ENCODE measurements at regions not wholly inside any gene's neighbourhood (a gene's known extent, or its start where the extent isn't known, plus 50 kb on each side); places are given as distances from the start of the nearest gene placed in this dataset.

DNA sequence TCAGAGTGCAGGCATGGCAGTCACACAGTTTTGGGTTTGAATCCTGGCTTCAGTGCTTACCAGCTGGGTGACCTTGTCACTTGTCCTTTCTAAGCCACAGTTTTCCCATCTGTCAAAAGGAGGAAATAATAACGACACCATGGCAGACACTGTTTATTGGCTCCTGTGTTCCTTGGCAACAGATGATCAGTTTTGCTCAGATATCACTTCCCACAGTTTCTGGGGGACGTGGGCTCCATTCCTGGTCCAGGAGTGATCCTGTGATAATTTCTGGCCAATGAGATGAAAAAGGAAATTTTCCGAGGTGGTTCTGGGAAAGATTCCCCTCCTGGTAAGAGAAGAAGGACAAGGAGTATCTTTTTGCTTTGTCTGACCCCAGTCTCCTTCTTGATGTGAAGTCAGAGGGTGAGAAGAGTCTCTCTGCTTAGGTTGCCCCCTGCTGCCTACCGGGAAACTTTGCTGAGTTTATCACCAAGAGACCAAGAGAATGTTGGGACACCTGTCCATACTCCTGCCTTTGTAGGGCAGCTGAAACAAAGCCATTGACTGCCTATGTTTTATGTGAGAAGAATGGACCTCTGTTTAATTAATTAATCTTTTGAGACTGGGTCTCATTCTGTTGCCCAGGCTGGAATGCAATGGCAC lies 178.9 kb upstream of the NRXN3 start:
- Histone ChIP-seq H3K9ac (ENCODE audit: low read length) (no peak overlapping the region), H3F3A (ENCODE audit: insufficient read depth) (no peaks in the 10 kb centered on the region), H3K4me3 (ENCODE audit: insufficient read depth, low read length, poor library complexity, severe bottlenecking) (no peak overlapping the region), H3K36me3 (ENCODE audit: low read length) (no peaks in the 10 kb centered on the region), H3K79me2 (ENCODE audit: insufficient read depth, low read length) (no peaks in the 10 kb centered on the region), H3K9me2 (replicated peaks; ENCODE audit: insufficient read depth, low read length) (no peaks in the 10 kb centered on the region), H3K27me3 (ENCODE audit: low read length) (no peaks in the 10 kb centered on the region), H4K20me1 (ENCODE audit: low read depth, low read length) (no peaks in the 10 kb centered on the region), H2AFZ (ENCODE audit: low read depth, low read length, severe bottlenecking) (no peak overlapping the region), H3K9me3 (ENCODE audit: insufficient read depth, low read length) (no peaks in the 10 kb centered on the region), H3K27ac (ENCODE audit: low read depth, low read length) (no peak overlapping the region), H3K4me2 (ENCODE audit: low read depth, low read length, poor library complexity, severe bottlenecking) (no peak overlapping the region)
- TF ChIP-seq EZH2phosphoT487 (conservative IDR thresholded peaks at IDR 0.05; ENCODE audit: low read length): no peak
- TF ChIP-seq, protein P1, sequence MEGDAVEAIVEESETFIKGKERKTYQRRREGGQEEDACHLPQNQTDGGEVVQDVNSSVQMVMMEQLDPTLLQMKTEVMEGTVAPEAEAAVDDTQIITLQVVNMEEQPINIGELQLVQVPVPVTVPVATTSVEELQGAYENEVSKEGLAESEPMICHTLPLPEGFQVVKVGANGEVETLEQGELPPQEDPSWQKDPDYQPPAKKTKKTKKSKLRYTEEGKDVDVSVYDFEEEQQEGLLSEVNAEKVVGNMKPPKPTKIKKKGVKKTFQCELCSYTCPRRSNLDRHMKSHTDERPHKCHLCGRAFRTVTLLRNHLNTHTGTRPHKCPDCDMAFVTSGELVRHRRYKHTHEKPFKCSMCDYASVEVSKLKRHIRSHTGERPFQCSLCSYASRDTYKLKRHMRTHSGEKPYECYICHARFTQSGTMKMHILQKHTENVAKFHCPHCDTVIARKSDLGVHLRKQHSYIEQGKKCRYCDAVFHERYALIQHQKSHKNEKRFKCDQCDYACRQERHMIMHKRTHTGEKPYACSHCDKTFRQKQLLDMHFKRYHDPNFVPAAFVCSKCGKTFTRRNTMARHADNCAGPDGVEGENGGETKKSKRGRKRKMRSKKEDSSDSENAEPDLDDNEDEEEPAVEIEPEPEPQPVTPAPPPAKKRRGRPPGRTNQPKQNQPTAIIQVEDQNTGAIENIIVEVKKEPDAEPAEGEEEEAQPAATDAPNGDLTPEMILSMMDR (IDR thresholded peaks at IDR 0.05; ENCODE audit: insufficient read depth, low read length, poor library complexity, severe bottlenecking): no peak

DNA sequence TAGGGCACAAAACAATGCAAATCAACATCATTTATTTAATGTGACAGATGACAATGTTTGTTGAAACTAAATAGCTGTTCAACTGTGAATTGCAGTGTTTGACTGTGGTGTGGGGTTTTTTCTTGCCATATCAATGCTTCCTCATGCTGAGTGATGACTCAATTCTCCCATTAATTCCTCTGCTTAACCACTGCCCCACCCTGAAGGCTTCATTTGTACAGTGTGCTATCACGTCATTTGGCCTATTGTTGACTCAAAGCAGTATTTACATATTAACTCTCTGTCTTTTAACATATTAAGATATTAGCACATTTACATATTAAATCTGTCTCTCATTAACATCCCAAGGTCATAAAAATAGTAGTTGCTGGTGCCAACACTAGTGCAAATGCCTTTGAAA lies 164.8 kb upstream of the NRXN3 start:
- H3K79me2 ChIP-seq (ENCODE audit: insufficient read depth, low read length): no peaks in the 10 kb centered on the region
- H3K27me3 ChIP-seq (ENCODE audit: low read length): no peaks in the 10 kb centered on the region
- no peak overlapping the region for H3K4me2 ChIP-seq (ENCODE audit: low read depth, low read length, poor library complexity, severe bottlenecking)
- H4K20me1 ChIP-seq (ENCODE audit: low read depth, low read length): no peaks in the 10 kb centered on the region
- TF ChIP-seq, protein P1 (IDR thresholded peaks at IDR 0.05; ENCODE audit: insufficient read depth, low read length, poor library complexity, severe bottlenecking): no peak
- TF ChIP-seq EZH2phosphoT487 (conservative IDR thresholded peaks at IDR 0.05; ENCODE audit: low read length): no peak
- peaks cover 4% of the 10 kb centered on the region; the same call in 1 of the 2 replicates for H3K9me3 ChIP-seq (ENCODE audit: insufficient read depth, low read length)
- H3F3A ChIP-seq (ENCODE audit: insufficient read depth): no peaks in the 10 kb centered on the region
- H2AFZ ChIP-seq (ENCODE audit: low read depth, low read length, severe bottlenecking): no peak overlapping the region
- H3K36me3 ChIP-seq (ENCODE audit: low read length): no peaks in the 10 kb centered on the region
- H3K9ac ChIP-seq (ENCODE audit: low read length): no peak overlapping the region
- no peak overlapping the region for H3K27ac ChIP-seq (ENCODE audit: low read depth, low read length)
- no peak overlapping the region for H3K4me3 ChIP-seq (ENCODE audit: insufficient read depth, low read length, poor library complexity, severe bottlenecking)
- no peaks in the 10 kb centered on the region for H3K9me2 ChIP-seq (replicated peaks; ENCODE audit: insufficient read depth, low read length)

DNA sequence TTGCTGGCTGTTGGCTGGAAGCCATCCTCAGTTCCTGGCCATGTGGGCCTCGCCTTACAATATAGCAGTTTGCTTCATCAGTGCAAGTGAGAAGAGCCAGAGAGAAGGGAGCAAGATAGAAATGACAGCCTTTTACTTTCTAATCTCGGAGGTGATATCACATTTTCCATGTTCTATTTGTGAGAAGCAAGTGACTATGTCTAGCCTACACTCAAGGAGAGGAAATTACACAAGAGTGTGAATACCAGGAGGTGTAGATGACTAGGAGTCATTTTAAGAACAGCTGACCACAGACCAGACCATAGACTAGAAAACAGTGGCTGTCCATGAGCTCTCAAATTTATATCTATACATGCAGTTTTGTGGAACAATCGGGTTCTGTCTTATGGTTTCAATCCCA lies 163.0 kb upstream of the NRXN3 start:
- no peaks in the 10 kb centered on the region for H3K36me3 ChIP-seq (ENCODE audit: low read length)
- peaks cover 4% of the 10 kb centered on the region; the same call in 1 of the 2 replicates for H3K27me3 ChIP-seq (ENCODE audit: low read length)
- H3F3A ChIP-seq (ENCODE audit: insufficient read depth): no peaks in the 10 kb centered on the region
- no peak overlapping the region for H3K4me3 ChIP-seq (ENCODE audit: insufficient read depth, low read length, poor library complexity, severe bottlenecking)
- no peaks in the 10 kb centered on the region for H3K79me2 ChIP-seq (ENCODE audit: insufficient read depth, low read length)
- H3K4me2 ChIP-seq (ENCODE audit: low read depth, low read length, poor library complexity, severe bottlenecking): no peak overlapping the region
- no peak overlapping the region for H3K27ac ChIP-seq (ENCODE audit: low read depth, low read length)
- no peak overlapping the region for H3K9ac ChIP-seq (ENCODE audit: low read length)
- TF ChIP-seq EZH2phosphoT487 (conservative IDR thresholded peaks at IDR 0.05; ENCODE audit: low read length): no peak
- TF ChIP-seq, protein P1 (IDR thresholded peaks at IDR 0.05; ENCODE audit: insufficient read depth, low read length, poor library complexity, severe bottlenecking): no peak
- peaks cover 4% of the 10 kb centered on the region; the same call in 1 of the 2 replicates for H3K9me3 ChIP-seq (ENCODE audit: insufficient read depth, low read length)
- H4K20me1 ChIP-seq (ENCODE audit: low read depth, low read length): no peaks in the 10 kb centered on the region
- no peak overlapping the region for H2AFZ ChIP-seq (ENCODE audit: low read depth, low read length, severe bottlenecking)
- no peaks in the 10 kb centered on the region for H3K9me2 ChIP-seq (replicated peaks; ENCODE audit: insufficient read depth, low read length)

All from SU-DHL-6 (cell line).